Tibial nerve (tissue), 4 donors: ENCODE measurements at regions not wholly inside any gene's neighbourhood (a gene's known extent, or its start where the extent isn't known, plus 50 kb on each side); places are given as distances from the start of the nearest gene placed in this dataset.

Source experiments
- DNase-seq, 2 donors: peaks; one replicate each; pipeline ENCODE4 v3.0.0-alpha.2; 2019; ENCODE audit warnings: low spot score in 2 of 2
- H3K27ac ChIP-seq, 4 donors: fragments of 200-600 bp; sonication (generic) in 3 of 4; one replicate each; pipeline ENCODE4 v1.5.1; 2017 to 2019; ENCODE audit warnings: mild to moderate bottlenecking in 1 of 4
- H3K27me3 ChIP-seq, 2 donors: fragments of 200-600 bp; sonication (generic) in 1 of 2; one replicate each; pipeline versions ENCODE4 v1.5.1 to v1.6.0; 2017 to 2019
- H3K36me3 ChIP-seq, 3 donors: fragments of 200-600 bp; sonication (generic); one replicate each; pipeline ENCODE4 v1.5.1; 2018 to 2019
- H3K4me1 ChIP-seq, 4 donors: fragments of 200-600 bp; sonication (generic) in 3 of 4; one replicate each; pipeline ENCODE4 v1.5.1; 2017 to 2019
- H3K4me3 ChIP-seq, 4 donors: fragments of 200-600 bp; sonication (generic) in 3 of 4; one replicate each; pipeline ENCODE4 v1.5.1; 2017 to 2019; ENCODE audit warnings: mild to moderate bottlenecking in 1 of 4, moderate library complexity in 1 of 4
- H3K9me3 ChIP-seq, 4 donors: fragments of 200-600 bp; sonication (generic) in 3 of 4; one replicate each; pipeline ENCODE4 v1.5.1; 2017 to 2019
- CTCF ChIP-seq, 5 experiments: fragments of 200-600 bp in 3 of 5; fragments of 450-650 bp in 2 of 5; sonication (generic) in 3 of 5; IDR thresholded peaks; one replicate each; pipeline ENCODE4 v1.5.1; 2016 to 2019; ENCODE audit warnings: antibody characterized with exemption in 5 of 5, mild to moderate bottlenecking in 3 of 5, moderate library complexity in 2 of 5
- EP300 ChIP-seq, 2 donors: sonication (generic); formaldehyde crosslinking; IDR thresholded peaks; one replicate each; pipeline ENCODE4 v1.6.1; 2017; ENCODE audit warnings: antibody characterized with exemption in 2 of 2, mild to moderate bottlenecking in 1 of 2
- POLR2A ChIP-seq, 2 donors: fragments of 450-650 bp; IDR thresholded peaks; one replicate each; pipeline ENCODE4 v1.6.1; 2017; ENCODE audit warnings: antibody characterized with exemption in 2 of 2, mild to moderate bottlenecking in 2 of 2, moderate library complexity in 2 of 2
- WGBS, 2 donors: methylation state at CpG; one replicate each; pipeline ENCODE4 v1.1.5; 2018; 5-methylcytosine and 5-hydroxymethylcytosine counted together

GRCh38 chr4:179437962-179438361 is 1995.7 kb upstream of the AGA start:
- Histone ChIP-seq H3K36me3 (no peaks in the 10 kb centered on the region), H3K27me3 (no peaks in the 10 kb centered on the region), H3K27ac (no peak overlapping the region), H3K4me1 (no peaks in the 10 kb centered on the region), H3K9me3 (no peaks in the 10 kb centered on the region), H3K4me3 (no peak overlapping the region)
- TF ChIP-seq CTCF (IDR thresholded peaks at IDR 0.05) = no peak
- 81 to 88% methylated on average over 4 of the region's 4 CpGs for WGBS, 2 donors
- DNase-seq = no peak

GRCh38 chr4:179441596-179441995 is 1999.4 kb upstream of the AGA start:
- TF ChIP-seq CTCF (IDR thresholded peaks at IDR 0.05) (no peak), POLR2A (IDR thresholded peaks at IDR 0.05) (no peak), EP300 (IDR thresholded peaks at IDR 0.05) (no peak)
- no peak overlapping the region for H3K4me3 ChIP-seq
- no peaks in the 10 kb centered on the region for H3K9me3 ChIP-seq
- no peaks in the 10 kb centered on the region for H3K36me3 ChIP-seq
- WGBS, 2 donors = 43 to 45% methylated on average over 1 of the region's 1 CpG
- DNase-seq = no peak
- H3K4me1 ChIP-seq = no peaks in the 10 kb centered on the region
- H3K27me3 ChIP-seq = no peaks in the 10 kb centered on the region
- H3K27ac ChIP-seq = no peak overlapping the region

- no peaks in the 10 kb centered on the region for H3K36me3 ChIP-seq
- no peak for TF ChIP-seq POLR2A (IDR thresholded peaks at IDR 0.05)
- DNase-seq = no peak
- peaks cover 0 to 2% (median 0%) of the 10 kb centered on the region in 4 donors for H3K9me3 ChIP-seq
- no peak overlapping the region for H3K27ac ChIP-seq
- H3K4me1 ChIP-seq = no peaks in the 10 kb centered on the region
- no peak overlapping the region for H3K4me3 ChIP-seq
- H3K27me3 ChIP-seq = no peaks in the 10 kb centered on the region
- whole genome bisulfite sequencing, 2 donors = 33 to 47% methylated on average over 2 of the region's 2 CpGs
These were observed 2005.1 kb upstream of the AGA start for GRCh38 chr4:179447308-179447707.

GRCh38 chr4:179465131-179465797 is 2023.0 kb upstream of the AGA start:
- Histone ChIP-seq H3K9me3 (no peaks in the 10 kb centered on the region), H3K36me3 (no peaks in the 10 kb centered on the region), H3K4me3 (no peak overlapping the region), H3K4me1 (no peaks in the 10 kb centered on the region), H3K27ac (no peak overlapping the region), H3K27me3 (no peaks in the 10 kb centered on the region)
- no peak for DNase-seq
- 59 to 67% methylated on average over 8 of the region's 8 CpGs for WGBS, 2 donors
- TF ChIP-seq CTCF (IDR thresholded peaks at IDR 0.05) (no peak), POLR2A (IDR thresholded peaks at IDR 0.05) (no peak), EP300 (IDR thresholded peaks at IDR 0.05) (no peak)

GRCh38 chr4:179467878-179468277 is 2025.6 kb upstream of the AGA start:
- H3K36me3 ChIP-seq = no peaks in the 10 kb centered on the region
- TF ChIP-seq POLR2A (IDR thresholded peaks at IDR 0.05) (no peak), CTCF (IDR thresholded peaks at IDR 0.05) (no peak), EP300 (IDR thresholded peaks at IDR 0.05) (no peak)

GRCh38 chr4:179472164-179472563 is 2029.9 kb upstream of the AGA start:
- Histone ChIP-seq H3K27me3 (no peaks in the 10 kb centered on the region), H3K4me1 (no peaks in the 10 kb centered on the region), H3K9me3 (peaks cover 0 to 9% (median 0%) of the 10 kb centered on the region in 4 donors), H3K36me3 (no peaks in the 10 kb centered on the region), H3K27ac (no peak overlapping the region), H3K4me3 (no peak overlapping the region)
- no peak for TF ChIP-seq POLR2A (IDR thresholded peaks at IDR 0.05)
- no peak for TF ChIP-seq CTCF (IDR thresholded peaks at IDR 0.05)
- TF ChIP-seq EP300 (IDR thresholded peaks at IDR 0.05) = no peak
- DNase-seq = no peak

More at GRCh38 chr4:179467878-179468277, 2025.6 kb upstream of the AGA start:
- H3K27me3 ChIP-seq = no peaks in the 10 kb centered on the region
- WGBS, 2 donors = 58 to 65% methylated on average over 1 of the region's 1 CpG
- DNase-seq = no peak
- no peak overlapping the region for H3K4me3 ChIP-seq
- no peaks in the 10 kb centered on the region for H3K9me3 ChIP-seq
- no peaks in the 10 kb centered on the region for H3K4me1 ChIP-seq
- no peak overlapping the region for H3K27ac ChIP-seq
